ENCODE measurements at regions not wholly inside any gene's neighbourhood (a gene's known extent, or its start where the extent isn't known, plus 50 kb on each side); places are given as distances from the start of the nearest gene placed in this dataset.

DNA sequence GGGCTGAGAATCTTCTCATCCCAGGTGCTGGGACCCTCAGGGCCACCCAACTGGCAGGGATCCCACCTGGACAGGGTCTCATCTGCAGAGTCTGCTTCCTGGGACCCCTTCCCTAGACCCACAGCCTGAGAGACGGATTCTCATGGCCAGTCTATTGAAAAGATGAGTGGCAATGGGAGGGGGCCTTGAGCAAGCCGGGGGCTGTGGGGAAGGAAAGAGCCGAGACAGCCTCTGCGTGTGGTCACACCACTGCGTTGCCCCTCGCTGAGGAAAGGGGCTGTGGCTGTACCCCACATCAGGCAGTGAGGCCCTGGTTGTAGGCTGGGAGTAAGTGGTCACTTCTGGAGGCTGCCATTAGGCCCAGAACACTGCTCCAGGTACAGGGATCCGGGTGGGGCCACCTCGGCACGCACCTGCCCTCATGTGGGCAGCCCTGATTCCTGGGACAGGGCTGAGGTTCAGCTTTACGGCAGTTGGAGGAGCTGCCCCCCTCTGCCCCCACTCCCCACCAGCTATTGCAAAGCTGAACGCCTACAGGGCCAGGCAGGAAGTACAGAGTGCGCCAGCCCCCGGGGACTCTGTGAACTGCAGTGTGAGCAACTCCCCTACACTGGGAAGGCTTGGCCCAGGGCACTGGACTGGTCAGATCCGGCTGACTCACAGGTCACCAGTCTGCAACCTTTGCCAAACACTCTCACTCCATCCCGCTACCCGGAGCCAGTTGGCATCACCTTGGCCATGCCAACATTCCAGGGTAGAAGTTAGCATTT lies 106.9 kb downstream of the RIPK4 start:
- in situ Hi-C loops (cut with HindIII; ENCODE audit: low pct_ligation_motif_present, low pct_unique_long_range_greater_than_20kb, low sequenced_read_pairs) = no loop called here
- DNase-seq = peak; percentile 43

GRCh38 chr21:41656946-41657525 lies 109.8 kb downstream of the RIPK4 start:
- in situ Hi-C loops (cut with HindIII; ENCODE audit: low pct_ligation_motif_present, low pct_unique_long_range_greater_than_20kb, low sequenced_read_pairs) = no loop called here
- DNase-seq = no peak

GRCh38 chr21:41655259-41655658 lies 111.6 kb downstream of the RIPK4 start:
- in situ Hi-C loops (cut with HindIII; ENCODE audit: low pct_ligation_motif_present, low pct_unique_long_range_greater_than_20kb, low sequenced_read_pairs) = no loop called here
- DNase-seq = no peak

GRCh38 chr21:41653954-41654491 lies 112.8 kb downstream of the RIPK4 start:
- in situ Hi-C loops (cut with HindIII; ENCODE audit: low pct_ligation_motif_present, low pct_unique_long_range_greater_than_20kb, low sequenced_read_pairs) = no loop called here
- no peak for DNase-seq

DNA sequence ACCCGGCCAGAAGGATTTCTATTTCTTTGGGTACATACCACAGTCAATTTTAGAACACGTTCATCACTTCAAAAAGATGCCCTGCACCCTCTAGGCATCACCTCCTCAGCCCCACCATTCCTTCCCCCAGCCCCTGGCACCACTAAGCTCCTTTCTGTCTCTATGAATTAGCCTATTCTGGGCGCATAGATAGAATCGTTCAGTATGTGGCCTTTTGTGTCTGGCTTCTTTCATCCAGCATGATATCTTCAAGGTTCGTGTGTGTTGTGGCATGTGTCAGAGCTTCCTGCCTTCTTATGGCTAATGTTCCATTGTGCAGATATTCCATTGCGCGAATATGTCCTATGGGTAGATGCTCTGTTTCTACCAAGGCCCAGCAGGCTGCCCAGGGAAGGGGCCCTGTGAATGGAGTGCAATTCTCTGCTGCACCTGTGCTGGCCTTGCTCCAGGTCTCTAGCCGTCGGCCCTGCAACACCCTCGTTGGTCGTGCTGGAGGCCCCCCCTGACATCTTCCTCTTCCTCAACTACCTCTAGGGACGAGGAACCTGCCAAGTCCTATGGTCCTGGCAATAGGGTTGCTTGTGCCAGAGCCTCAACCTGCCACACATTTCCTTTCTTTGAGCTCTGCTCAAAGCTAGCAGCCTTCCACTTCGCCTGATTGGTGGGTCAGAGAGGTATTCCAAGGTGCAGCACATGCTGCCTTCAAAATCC lies 113.5 kb downstream of the RIPK4 start:
- in situ Hi-C loops (cut with HindIII; ENCODE audit: low pct_ligation_motif_present, low pct_unique_long_range_greater_than_20kb, low sequenced_read_pairs) = no loop called here
- no peak for DNase-seq

DNA sequence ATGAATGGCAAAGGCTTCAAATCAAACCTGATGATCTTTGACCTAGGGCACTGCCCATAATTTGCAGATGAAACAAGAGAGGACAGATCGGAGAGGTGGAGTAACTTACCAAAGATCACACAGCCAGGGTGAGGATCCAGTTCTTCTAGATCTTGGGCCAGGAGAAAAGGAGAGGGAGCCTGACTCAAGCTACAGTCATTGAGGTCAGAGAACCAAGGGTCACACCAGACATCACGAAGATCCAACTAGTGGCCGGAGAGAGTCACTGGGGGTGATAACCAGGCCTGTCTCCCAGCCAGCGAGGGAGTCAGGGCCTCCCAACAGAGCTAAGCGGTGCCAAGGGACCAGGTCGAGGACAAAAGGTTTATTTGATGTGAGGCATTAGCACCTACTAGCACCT lies 115.0 kb downstream of the RIPK4 start:
- in situ Hi-C loops (cut with HindIII; ENCODE audit: low pct_ligation_motif_present, low pct_unique_long_range_greater_than_20kb, low sequenced_read_pairs) = no loop called here
- no peak for DNase-seq

GRCh38 chr21:41651406-41651805 lies 115.4 kb downstream of the RIPK4 start:
- no peak for DNase-seq
- in situ Hi-C loops (cut with HindIII; ENCODE audit: low pct_ligation_motif_present, low pct_unique_long_range_greater_than_20kb, low sequenced_read_pairs) = no loop called here

- in situ Hi-C loops (cut with HindIII; ENCODE audit: low pct_ligation_motif_present, low pct_unique_long_range_greater_than_20kb, low sequenced_read_pairs) = no loop called here
These were observed 116.2 kb downstream of the RIPK4 start for GRCh38 chr21:41650526-41651145.

DNA sequence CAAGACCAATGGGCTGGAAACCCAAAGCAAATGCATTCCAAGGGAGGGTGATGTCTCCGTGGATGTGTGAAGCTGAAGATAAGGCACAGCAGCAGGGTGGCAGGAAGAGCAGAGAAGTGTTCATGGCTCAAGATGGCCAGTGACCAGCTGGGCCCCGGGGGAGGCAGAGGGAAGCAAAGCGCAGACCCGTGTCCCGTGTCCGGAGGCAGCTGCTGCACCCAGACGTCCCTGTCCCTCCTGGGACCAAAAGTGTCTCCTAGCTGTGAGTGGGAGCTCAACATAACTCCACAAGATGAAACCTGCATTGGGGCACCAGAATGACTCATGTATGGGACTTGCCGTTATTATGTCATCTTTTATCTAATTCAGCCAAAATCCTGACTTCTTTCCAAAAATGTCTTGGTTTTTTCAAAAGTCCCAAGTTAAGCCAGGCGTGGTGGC lies 118.2 kb downstream of the RIPK4 start:
- in situ Hi-C loops (cut with HindIII; ENCODE audit: low pct_ligation_motif_present, low pct_unique_long_range_greater_than_20kb, low sequenced_read_pairs) = no loop called here
- no peak for DNase-seq

More at GRCh38 chr21:41650526-41651145, 116.2 kb downstream of the RIPK4 start:
- DNase-seq = no peak

DNA sequence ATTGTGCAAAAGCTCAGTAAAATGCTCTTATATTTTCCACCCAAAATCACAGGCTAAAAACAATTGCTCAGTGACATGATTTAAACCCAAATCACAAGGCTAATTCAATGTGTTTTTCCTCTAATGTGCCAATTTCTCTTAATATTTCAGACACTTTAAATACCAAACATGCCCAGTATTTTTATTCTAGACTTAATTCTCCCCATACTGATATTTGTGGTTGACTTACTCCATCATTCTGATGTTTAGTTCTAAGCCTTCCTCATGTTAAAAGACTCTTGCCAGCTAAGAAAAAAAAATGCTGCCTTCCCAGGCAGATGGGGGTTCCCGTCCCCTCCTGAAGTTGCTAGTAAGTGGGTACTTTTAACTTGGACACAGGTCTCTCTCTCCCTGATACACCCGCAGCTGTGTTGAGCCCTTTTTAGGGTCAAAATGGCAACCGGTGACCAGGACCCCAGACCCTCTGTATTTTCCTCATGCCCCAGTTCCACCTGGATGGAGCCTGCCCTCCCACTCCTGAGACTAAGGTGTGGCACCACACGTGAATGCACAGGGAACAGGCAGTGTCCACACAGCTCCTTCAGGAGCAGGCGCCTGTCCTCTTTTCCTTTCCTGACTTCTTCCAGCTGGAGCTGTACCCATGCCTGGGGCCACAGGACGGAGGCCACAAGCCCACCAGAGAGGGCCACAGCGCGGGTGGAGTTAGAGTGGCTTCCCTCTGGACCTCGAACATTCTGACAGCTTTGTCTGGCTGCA lies 118.9 kb downstream of the RIPK4 start:
- in situ Hi-C loops (cut with HindIII; ENCODE audit: low pct_ligation_motif_present, low pct_unique_long_range_greater_than_20kb, low sequenced_read_pairs) = no loop called here
- no peak for DNase-seq

GRCh38 chr21:41643246-41643966 lies 123.4 kb downstream of the RIPK4 start:
- in situ Hi-C loops (cut with HindIII; ENCODE audit: low pct_ligation_motif_present, low pct_unique_long_range_greater_than_20kb, low sequenced_read_pairs) = no loop called here
- no peak for DNase-seq

DNA sequence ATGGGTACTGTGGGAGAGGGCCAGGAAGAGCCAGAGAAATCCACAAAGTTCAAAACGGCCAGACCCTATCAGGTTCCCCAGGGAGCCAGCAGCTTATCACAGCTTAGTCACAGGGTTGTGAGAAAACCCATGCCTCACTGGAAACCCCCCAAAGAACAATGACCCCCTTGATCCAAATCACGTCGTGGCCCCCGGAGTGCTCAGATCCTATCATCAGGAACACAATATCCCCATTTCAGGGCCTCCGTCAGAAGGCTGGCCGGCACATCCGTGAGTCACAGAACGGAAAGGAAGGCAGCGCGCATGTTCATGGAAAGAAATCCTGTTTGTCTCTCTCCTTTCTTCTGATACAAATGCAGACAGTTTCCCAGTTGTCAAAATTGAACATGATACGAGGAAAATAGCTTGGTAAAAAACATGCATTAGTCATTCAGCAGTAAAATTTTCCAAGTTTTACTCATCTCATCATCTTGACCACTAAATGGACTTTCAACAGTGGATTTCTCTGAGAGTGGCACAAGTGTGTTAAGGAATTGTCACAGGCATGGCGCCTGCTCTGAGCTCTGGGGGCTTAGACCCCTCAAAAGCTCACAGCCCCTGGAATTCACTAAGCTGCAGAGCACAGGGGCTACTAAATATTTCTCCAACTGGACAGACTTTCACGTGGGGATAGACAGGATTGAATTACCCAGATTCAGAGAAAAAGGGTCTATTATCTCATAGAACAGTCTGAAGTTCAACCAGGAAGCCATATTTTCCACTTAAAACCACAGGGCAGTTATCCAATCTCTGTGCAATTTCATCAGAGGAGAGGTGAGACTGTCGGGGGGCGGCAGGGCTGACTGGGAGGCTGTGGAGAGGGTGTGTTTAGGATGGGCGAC lies 124.8 kb downstream of the RIPK4 start:
- DNase-seq = peak; percentile 50
- in situ Hi-C loops (cut with HindIII; ENCODE audit: low pct_ligation_motif_present, low pct_unique_long_range_greater_than_20kb, low sequenced_read_pairs) = no loop called here

DNA sequence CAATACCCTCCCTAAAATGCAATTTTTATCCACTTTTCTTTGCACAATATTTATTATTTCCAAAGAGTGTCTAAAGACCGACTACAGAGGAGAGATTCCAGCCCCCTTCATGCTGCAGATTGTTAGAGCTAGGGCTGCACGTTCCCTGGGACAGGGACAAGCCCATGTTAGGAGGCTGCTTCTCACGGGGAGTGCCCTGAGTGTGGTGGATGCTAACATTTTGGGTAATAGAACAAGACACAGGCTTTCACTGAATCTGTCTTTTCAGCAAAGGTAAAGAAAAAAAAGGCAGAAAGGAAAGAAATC lies 125.4 kb downstream of the RIPK4 start:
- in situ Hi-C loops (cut with HindIII; ENCODE audit: low pct_ligation_motif_present, low pct_unique_long_range_greater_than_20kb, low sequenced_read_pairs) = no loop called here

GRCh38 chr21:41640748-41641509 lies 125.9 kb downstream of the RIPK4 start:
- DNase-seq = no peak
- in situ Hi-C loops (cut with HindIII; ENCODE audit: low pct_ligation_motif_present, low pct_unique_long_range_greater_than_20kb, low sequenced_read_pairs) = no loop called here

More for the DNA sequence above, 125.4 kb downstream of the RIPK4 start:
- DNase-seq = no peak

- in situ Hi-C loops (cut with HindIII; ENCODE audit: low pct_ligation_motif_present, low pct_unique_long_range_greater_than_20kb, low sequenced_read_pairs) = no loop called here
- no peak for DNase-seq
These were observed 127.1 kb downstream of the RIPK4 start for GRCh38 chr21:41639766-41640165.

- no peak for DNase-seq
- in situ Hi-C loops (cut with HindIII; ENCODE audit: low pct_ligation_motif_present, low pct_unique_long_range_greater_than_20kb, low sequenced_read_pairs) = no loop called here
These were observed 127.5 kb downstream of the RIPK4 start for GRCh38 chr21:41639336-41639735.
